NCI-H2081 treated with DMSO at 0.1 percent for 48 hours (cell line): ENCODE measurements at regions not wholly inside any gene's neighbourhood (a gene's known extent, or its start where the extent isn't known, plus 50 kb on each side); places are given as distances from the start of the nearest gene placed in this dataset.
"Not testable (repeated sequence)": the region's sequence is repeated elsewhere in the genome, so short reads cannot be mapped to it uniquely, and the experiment has no call there.

Experiments
- DNase-seq: peaks from one replicate; lab custom pipeline; 2025; lab: John Stamatoyannopoulos, UW

DNA sequence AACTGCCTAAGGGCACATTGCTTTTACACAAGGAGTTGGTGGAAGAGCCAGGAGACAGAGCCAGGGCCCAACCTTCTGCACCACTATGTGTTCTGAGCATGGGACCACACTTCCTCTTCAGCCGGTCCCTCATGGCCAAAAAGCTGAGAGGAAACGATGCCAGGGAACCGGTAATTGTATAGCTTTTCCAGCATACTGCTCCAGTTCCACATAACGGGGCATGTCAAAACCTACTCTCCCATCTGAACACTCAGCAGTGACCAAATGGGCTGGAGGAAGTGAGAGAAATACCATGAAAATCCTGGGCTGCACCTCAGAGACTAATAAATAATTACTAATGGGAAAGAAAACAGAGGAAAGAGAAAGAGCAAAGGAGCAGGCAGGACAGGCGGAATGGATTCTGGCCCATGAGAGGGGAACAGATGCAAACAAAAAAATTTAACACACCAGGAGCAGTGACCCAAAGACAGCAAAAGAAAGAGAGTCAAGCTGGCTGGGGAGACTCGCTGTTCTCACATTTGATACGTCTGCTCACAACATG lies 52.0 kb upstream of the BMP2 start:
- DNase-seq: no peak

DNA sequence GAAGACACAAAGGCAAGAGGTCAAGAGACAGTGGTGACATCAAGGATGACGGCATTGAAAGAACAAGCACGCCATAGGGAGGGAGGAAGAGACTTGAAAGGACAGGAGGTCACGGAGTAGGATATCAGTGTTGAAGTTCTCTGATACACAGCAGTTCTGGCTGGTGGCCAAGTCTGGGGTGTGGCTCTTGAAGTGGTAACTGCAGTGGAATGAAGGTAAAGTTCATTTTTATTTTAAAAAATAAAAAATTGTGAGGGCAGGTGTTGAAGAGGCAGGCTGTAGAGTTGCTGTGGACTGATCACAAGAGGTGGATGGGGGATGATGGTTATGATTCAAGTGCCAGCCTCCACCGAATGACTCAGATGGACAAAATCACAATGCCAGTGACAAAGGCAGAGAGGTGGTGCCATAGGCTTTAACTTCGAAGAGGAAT lies 53.2 kb upstream of the BMP2 start:
- no peak for DNase-seq

DNA sequence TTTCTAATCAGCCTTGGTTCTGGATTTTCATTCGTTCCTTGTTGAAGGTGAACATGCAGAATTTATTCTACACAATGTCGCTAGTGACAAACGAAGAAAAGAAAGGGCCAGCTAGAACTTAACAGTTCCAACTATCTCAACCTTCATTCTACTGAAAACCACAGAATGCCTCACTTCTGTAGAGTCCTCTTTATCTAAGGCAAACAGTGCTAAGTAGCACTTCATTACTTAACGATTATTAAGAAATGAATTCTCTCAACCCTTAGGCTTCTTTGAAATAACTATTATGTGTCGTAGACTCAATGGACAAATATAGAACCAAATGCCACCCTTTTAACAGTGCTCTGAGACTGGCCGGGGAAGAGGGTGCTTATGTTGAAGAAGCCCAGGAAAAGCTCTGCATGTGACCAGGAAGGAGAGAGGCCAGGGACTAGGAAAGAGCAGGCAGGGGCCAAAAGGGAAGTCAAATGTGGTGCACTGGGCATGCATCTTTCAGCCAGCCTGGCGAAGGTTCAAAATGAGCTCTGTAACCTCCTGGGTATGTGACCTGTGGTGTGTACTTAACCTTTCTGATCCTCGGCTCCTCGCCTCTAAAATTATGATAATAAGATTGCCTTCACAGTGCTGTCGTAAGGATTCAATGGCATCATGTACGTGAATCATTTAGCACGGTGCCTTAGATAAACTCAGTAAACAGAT lies 55.4 kb upstream of the BMP2 start:
- no peak for DNase-seq

- no peak for DNase-seq
These were observed 57.4 kb upstream of the BMP2 start for GRCh38 chr20:6709910-6710595.

GRCh38 chr20:6708010-6708409 lies 59.5 kb upstream of the BMP2 start:
- DNase-seq: no peak

GRCh38 chr20:6707321-6707831 lies 60.1 kb upstream of the BMP2 start:
- DNase-seq: no peak

GRCh38 chr20:6705926-6706548 lies 61.4 kb upstream of the BMP2 start:
- DNase-seq: no peak

DNA sequence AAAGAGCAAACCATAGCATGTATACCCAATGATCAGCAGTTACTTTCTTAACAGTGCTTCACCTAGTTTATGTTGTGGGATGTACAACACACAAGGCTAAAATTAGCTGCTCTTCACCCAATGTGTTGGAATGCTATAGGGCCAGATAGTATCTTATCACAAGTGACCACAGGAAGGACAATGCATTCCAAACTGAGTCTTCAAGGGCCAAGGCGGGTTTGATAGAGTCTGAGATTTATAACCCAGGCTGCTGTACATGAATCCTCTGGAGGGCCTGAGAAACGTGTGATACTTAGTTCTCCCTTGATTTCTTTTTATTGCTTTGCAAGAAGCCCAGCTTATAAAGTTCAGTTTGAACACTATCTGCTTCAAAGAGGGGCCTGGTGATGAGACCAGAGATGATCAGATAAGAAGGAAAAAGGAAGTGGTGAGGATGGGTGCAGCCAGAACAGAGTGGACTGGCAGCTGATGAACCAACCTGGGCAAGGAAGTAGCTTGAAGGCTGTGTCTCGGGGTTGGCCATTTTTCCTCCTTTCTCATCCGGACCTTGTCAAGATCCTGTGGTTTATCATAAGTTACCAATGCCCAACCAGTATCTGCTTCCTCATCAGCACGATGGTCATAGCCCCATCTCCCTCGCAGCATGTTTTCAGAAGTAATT lies 62.2 kb upstream of the BMP2 start:
- no peak for DNase-seq

DNA sequence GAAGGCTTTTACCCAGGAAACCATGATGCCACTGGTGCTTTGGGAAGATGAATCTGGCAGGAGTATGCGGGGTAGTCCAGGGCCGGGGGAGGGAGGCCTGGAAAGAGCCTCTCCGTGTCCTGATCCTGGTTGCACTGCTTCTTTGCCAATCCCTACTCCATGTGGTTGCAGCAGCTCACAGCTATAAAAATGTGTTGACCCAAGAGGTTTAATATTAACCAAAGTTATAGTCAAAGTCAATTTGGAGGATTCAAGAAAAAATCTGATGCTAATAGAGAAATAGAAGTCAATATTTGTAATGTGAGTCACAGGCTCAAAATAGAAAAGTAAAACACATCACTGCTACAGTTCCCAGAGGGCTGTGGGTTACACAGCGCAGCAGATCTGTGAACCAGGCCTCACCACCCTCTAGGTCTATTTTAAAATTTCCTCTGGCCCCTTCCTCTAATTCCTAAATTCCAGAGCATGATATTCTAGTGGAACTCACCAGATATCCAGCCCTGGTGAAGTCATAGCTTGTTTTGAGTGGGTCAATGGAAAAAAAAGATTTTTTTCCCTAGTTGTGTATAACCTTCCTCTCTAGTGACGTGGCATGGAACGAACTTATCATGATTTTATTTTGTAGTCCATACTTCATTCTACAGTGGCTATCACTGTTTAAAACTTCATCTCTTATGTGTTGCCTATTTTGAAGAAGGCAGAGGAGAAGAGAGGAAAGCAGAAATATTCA lies 63.2 kb upstream of the BMP2 start:
- DNase-seq: no peak

DNA sequence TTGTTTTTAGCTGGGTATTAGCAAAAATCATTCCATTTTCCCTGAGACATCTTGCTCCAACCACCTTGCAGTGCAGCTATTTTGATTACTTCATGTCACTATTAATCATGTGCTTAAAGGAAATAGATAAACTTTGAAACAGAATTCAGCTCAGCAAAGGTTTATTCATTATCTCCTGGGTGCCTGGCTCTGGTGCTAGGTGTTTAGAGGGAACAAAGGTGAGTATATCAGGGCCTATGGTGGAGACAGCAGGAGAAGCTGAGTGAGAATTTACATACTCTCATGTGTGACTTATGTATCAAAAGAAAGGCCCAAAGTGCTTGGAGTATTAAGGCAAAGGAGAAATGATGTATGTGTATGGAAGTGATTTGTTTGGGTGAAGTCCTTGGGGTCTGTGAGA lies 63.8 kb upstream of the BMP2 start:
- no peak for DNase-seq

DNA sequence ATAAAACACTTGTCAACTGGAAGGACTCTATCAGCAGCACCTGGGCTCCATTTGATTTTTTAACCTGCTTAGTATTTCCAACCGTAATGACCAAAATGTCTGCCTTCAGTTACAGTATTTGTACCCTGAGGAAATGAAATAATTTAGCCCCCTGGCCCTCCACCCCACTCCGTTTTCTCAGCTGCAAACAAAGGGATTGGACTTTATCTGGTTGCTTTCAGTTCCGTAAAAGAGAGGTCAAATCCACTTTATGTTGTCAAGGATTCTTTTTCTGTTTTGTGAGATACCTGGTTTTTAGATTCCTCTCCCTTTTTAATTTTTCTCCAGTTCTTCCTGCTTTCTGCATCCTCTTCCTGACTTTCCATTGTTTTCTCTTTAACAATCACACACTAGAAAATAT lies 64.4 kb upstream of the BMP2 start:
- no peak for DNase-seq

DNA sequence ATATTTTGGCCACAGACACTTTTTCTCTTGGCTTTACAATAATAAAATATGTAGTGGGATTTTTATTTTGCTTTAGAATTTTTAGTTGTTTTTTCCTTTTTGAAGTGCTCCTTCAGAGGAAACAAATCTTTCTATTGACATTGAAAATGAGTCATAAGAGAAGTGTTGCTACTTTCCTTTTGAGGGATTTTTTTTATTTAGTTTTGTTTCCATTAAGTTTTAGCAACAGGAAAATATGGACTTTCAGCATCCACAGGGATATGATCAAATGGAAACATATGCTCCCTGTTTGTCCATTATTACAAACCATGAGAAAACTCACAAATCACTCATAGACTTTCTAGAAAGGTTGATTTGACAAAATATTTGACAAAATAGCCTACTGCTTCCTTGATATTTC lies 65.3 kb upstream of the BMP2 start:
- DNase-seq: no peak

GRCh38 chr20:6700563-6701329 lies 66.7 kb upstream of the BMP2 start:
- no peak for DNase-seq

GRCh38 chr20:6699921-6700562 lies 67.4 kb upstream of the BMP2 start:
- no peak for DNase-seq

DNA sequence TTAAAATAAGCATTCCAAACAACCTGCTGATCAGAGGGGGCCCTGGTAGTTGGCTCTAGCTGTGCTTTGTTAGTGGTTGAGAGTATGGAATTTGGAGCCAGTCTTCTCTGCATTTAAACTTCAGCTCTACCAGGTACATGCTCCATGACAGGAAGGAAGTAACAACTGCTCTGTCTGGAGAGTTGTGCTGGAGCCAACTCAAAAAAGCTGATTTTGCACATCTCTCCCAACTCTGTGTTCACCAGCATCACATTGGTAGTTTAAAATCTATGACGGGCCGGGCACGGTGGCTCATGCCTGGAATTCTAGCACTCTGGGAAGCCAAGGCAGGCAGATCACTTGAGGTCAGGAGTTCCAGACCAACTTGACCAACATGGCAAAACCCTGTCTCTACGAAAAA lies 68.8 kb upstream of the BMP2 start:
- no peak for DNase-seq

DNA sequence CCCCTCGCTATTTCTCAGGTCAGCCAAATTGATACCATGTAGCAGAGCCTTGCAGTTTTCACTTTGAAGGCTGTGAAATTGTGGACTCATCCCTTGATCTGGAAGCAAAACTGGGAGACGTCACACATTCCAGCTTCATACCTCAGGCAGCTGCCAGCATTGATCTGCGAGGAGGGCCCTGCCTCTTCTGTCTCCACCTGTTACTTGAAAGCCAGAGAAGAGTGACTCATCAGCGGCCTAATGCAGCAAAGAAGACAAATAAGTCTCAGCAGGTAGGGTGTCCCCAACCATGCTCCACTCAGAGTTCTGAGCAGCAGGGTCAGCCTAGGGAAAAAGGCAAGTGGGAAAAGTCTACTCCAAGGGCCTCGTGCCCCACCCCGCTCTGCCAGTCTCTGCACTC lies 69.4 kb upstream of the BMP2 start:
- no peak for DNase-seq

GRCh38 chr20:6697228-6697972 lies 70.1 kb upstream of the BMP2 start:
- DNase-seq: no peak

DNA sequence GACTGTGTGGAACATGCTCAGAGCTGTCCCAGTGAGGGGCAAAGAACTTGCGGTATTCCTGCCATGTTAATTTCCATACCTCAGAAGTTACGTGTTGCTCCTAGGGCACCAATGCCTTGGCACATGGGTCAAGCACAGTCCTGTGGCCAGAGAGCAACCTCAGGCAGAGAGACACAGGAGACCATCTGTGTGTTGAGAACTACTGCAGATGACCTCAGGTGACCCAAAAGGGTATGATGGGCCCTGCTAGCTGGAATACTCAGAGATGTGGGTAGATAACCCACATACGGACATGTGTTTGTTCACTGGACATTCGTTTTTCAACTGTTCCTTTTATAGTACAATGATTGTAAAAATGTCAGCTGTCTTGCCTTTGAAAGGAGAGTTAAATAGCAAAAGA lies 71.5 kb upstream of the BMP2 start:
- no peak for DNase-seq

DNA sequence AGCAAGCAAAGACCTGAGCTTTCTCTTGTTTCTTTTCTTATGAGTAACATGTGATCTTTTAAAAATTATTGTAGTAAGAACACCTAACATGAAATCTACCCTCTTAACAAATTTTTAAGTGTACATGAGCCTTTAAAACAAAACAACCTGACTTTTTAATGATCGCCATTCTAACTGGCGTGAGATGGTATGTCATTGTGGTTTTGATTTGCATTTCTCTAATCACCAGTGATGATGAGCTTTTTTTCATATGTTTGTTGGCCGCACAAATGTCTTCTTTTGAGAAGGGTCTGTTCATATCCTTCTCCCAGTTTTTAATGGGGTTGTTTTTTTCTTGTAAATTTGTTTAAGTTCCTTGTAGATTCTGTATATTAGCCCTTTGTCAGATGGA lies 73.7 kb upstream of the BMP2 start:
- not testable (repeated sequence) for DNase-seq
